Uterus (tissue), 3 donors: ENCODE measurements at regions not wholly inside any gene's neighbourhood (a gene's known extent, or its start where the extent isn't known, plus 50 kb on each side); places are given as distances from the start of the nearest gene placed in this dataset.

Experiments used
- DNase-seq, 2 donors: peaks; one replicate each; pipeline ENCODE4 v3.0.0-alpha.2; 2019 to 2020
- H3K27ac ChIP-seq, 2 donors: fragments of 200-600 bp; sonication (generic); 1 replicate in 1 of 2; 2 replicates in 1 of 2; pipeline ENCODE4 v1.5.1; 2016 to 2018
- H3K27me3 ChIP-seq, 2 donors: fragments of 200-600 bp; sonication (generic); one replicate each; pipeline ENCODE4 v1.5.1; 2018 to 2019; ENCODE audit warnings: control low read depth in 1 of 2
- H3K36me3 ChIP-seq, 2 donors: fragments of 200-600 bp; sonication (generic); one replicate each; pipeline ENCODE4 v1.5.1; 2019; ENCODE audit warnings: control low read depth in 1 of 2
- H3K4me1 ChIP-seq, 2 donors: fragments of 200-600 bp; sonication (generic); one replicate each; pipeline ENCODE4 v1.5.1; 2018 to 2019; ENCODE audit warnings: control low read depth in 1 of 2
- H3K4me3 ChIP-seq, 2 donors: fragments of 200-600 bp; sonication (generic); 1 replicate in 1 of 2; 2 replicates in 1 of 2; pipeline ENCODE4 v1.5.1; 2018 to 2019; ENCODE audit warnings: mild to moderate bottlenecking in 1 of 2
- H3K9me3 ChIP-seq, 2 donors: fragments of 200-600 bp; sonication (generic); one replicate each; pipeline ENCODE4 v1.5.1; 2019; ENCODE audit warnings: control low read depth in 1 of 2
- POLR2A ChIP-seq, 2 donors: fragments of 450-650 bp; IDR thresholded peaks; one replicate each; pipeline ENCODE4 v1.6.1; 2016; ENCODE audit warnings: antibody characterized with exemption in 2 of 2, mild to moderate bottlenecking in 1 of 2, moderate library complexity in 1 of 2
- intact Hi-C: fragments of 100-400 bp; cut with DNase I; formaldehyde crosslinking; loops from one replicate; pipeline ENCODE4 v1.15.1; 2023; ENCODE audit warnings: low total_unique reads
- TF ChIP-seq, protein P1 (sequence below), 4 experiments: fragments of 200-600 bp in 2 of 4; fragments of 450-650 bp in 2 of 4; sonication (generic) in 2 of 4; IDR thresholded peaks; one replicate each; pipeline ENCODE4 v1.5.1; 2016 to 2019; ENCODE audit warnings: antibody characterized with exemption in 4 of 4, mild to moderate bottlenecking in 2 of 4, moderate library complexity in 1 of 4
- donor health status: DM: yes; HTN: yes; CAD: no.

DNA sequence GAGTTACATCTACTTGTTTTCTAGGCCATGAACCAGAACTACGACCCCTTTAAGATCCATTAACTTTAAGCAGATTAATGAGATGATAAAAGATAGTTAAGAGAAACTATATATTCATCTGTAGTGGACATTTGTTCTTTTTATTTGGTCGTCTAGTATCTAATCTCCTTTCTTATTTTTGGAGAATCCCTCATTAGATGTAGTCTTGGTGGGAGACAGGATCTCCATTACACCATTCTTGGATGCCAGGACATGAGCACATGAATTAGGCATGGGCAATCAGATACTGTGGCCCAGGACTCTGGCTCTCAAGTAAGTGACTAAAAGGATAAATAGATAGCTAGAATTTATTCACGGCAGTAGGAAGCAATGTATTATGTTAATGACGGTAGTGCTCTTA, 245.0 kb downstream of the ATP23 start:
- no peaks in the 10 kb centered on the region for H3K9me3 ChIP-seq
- H3K36me3 ChIP-seq, result no peaks in the 10 kb centered on the region
- H3K4me1 ChIP-seq, result no peaks in the 10 kb centered on the region
- TF ChIP-seq, protein P1, sequence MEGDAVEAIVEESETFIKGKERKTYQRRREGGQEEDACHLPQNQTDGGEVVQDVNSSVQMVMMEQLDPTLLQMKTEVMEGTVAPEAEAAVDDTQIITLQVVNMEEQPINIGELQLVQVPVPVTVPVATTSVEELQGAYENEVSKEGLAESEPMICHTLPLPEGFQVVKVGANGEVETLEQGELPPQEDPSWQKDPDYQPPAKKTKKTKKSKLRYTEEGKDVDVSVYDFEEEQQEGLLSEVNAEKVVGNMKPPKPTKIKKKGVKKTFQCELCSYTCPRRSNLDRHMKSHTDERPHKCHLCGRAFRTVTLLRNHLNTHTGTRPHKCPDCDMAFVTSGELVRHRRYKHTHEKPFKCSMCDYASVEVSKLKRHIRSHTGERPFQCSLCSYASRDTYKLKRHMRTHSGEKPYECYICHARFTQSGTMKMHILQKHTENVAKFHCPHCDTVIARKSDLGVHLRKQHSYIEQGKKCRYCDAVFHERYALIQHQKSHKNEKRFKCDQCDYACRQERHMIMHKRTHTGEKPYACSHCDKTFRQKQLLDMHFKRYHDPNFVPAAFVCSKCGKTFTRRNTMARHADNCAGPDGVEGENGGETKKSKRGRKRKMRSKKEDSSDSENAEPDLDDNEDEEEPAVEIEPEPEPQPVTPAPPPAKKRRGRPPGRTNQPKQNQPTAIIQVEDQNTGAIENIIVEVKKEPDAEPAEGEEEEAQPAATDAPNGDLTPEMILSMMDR (IDR thresholded peaks at IDR 0.05), result no peak
- no peak for TF ChIP-seq POLR2A (IDR thresholded peaks at IDR 0.05)
- no peaks in the 10 kb centered on the region for H3K27me3 ChIP-seq
- H3K4me3 ChIP-seq, result no peak overlapping the region
- DNase-seq, result no peak
- intact Hi-C loops, result no loop called here
- no peak overlapping the region for H3K27ac ChIP-seq

DNA sequence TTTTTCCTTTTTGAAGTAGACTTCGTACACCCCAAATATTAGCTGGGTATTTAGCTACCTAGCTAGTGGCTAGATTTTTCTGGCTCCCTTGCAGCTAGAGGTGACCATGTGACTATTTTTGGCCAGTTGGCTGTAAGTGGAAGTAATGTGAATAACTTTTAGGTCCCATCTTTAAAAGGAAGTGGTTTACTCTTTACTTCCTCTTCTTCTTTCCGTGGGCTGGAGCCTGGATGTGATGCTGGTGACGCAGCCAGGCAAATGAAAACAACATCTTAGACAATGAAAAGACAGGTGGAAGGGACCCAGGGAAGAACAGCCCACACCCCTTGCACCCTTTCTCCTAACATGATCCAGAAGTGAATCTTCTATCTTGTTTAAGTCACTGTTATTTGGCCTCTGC, 245.5 kb downstream of the ATP23 start:
- H3K4me1 ChIP-seq, result no peaks in the 10 kb centered on the region
- intact Hi-C loops, result no loop called here

DNA sequence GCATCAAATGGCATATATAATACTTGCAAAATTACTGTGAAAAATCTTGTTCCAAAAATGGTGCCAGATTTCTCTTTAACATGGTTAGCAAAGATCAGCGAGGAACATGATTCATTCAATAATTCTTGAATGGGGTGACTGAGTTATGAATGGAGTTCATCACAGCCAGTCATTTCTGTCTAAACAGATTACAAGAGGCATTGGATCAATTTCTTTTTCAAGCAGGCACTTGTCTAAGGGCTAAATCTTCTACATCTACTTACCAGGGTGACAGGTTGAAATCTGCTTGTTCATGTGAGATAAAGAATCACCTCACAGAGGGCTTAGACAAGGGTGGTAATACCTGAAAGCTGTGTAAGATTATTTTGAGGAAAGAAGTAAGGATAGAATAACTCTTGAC, 247.7 kb downstream of the ATP23 start:
- TF ChIP-seq, protein P1 (IDR thresholded peaks at IDR 0.05), result no peak
- TF ChIP-seq POLR2A (IDR thresholded peaks at IDR 0.05), result no peak
- Histone ChIP-seq H3K4me1 (no peaks in the 10 kb centered on the region), H3K27ac (no peak overlapping the region), H3K27me3 (no peaks in the 10 kb centered on the region), H3K4me3 (no peak overlapping the region), H3K9me3 (peaks cover 0 to 7% of the 10 kb centered on the region in 2 donors), H3K36me3 (no peaks in the 10 kb centered on the region)
- DNase-seq, result no peak
- intact Hi-C loops, result no loop called here

More for the DNA sequence above, 245.5 kb downstream of the ATP23 start:
- Histone ChIP-seq H3K9me3 (no peaks in the 10 kb centered on the region), H3K27ac (no peak overlapping the region), H3K4me3 (no peak overlapping the region), H3K36me3 (no peaks in the 10 kb centered on the region), H3K27me3 (no peaks in the 10 kb centered on the region)
- TF ChIP-seq, protein P1 (IDR thresholded peaks at IDR 0.05), result no peak
- TF ChIP-seq POLR2A (IDR thresholded peaks at IDR 0.05), result no peak
- DNase-seq, result no peak

DNA sequence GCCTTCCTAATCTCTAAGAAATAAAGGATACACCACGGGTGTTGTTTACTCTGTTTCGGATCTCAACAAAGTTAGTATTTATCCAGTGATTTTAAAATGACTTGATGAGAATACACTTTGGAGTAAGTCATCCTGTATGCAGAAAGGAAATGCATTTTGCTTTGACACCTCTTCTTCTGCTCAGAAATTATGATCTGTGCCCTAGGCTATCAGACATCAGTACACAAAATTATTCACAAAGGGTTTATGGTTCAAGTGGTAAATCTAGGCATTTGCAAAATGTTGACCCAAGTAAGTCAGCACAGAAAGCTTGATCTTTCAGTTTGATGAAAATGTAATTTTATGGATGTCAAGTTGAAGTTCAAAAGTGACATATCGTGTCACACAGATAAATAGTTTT, 248.5 kb downstream of the ATP23 start:
- Histone ChIP-seq H3K27ac (no peak overlapping the region), H3K36me3 (no peaks in the 10 kb centered on the region), H3K9me3 (peaks cover 0 to 7% of the 10 kb centered on the region in 2 donors), H3K27me3 (no peaks in the 10 kb centered on the region), H3K4me3 (no peak overlapping the region), H3K4me1 (no peaks in the 10 kb centered on the region)
- no peak for DNase-seq
- intact Hi-C loops, result no loop called here
- no peak for TF ChIP-seq POLR2A (IDR thresholded peaks at IDR 0.05)
- TF ChIP-seq, protein P1 (IDR thresholded peaks at IDR 0.05), result no peak

DNA sequence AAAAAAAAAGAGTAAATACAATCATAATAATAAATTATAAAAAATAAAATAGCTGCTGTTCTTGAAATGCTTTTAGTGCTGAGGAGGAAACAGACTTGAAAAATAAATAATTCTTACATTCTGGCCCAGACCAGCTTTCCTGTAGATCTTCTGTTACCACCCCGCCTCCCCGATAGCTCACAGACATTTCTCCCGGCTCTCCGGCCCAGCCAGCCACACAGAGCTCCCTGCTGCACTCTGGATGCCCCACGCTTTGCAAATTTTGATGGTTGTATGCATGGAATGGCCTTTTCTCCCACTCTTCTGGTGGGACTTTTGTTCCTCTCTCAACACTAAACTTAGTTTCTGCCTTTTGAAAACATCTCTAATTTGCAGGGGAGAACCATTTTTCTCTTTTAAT, 249.3 kb downstream of the ATP23 start:
- no peak for DNase-seq
- intact Hi-C loops, result no loop called here
- no peaks in the 10 kb centered on the region for H3K27me3 ChIP-seq
- no peak overlapping the region for H3K27ac ChIP-seq
- no peaks in the 10 kb centered on the region for H3K36me3 ChIP-seq
- no peaks in the 10 kb centered on the region for H3K4me1 ChIP-seq
- H3K9me3 ChIP-seq, result peaks cover 0 to 7% of the 10 kb centered on the region in 2 donors
- no peak for TF ChIP-seq POLR2A (IDR thresholded peaks at IDR 0.05)
- TF ChIP-seq, protein P1 (IDR thresholded peaks at IDR 0.05), result no peak
- no peak overlapping the region for H3K4me3 ChIP-seq
